GM19240 (cell line): ENCODE measurements at regions not wholly inside any gene's neighbourhood (a gene's known extent, or its start where the extent isn't known, plus 50 kb on each side); places are given as distances from the start of the nearest gene placed in this dataset.

Source experiments
- DNase-seq: peaks from one replicate; pipeline ENCODE4 v3.0.0; 2011; ENCODE audit warnings: low spot score; ENCODE audit not compliant: insufficient read length

DNA sequence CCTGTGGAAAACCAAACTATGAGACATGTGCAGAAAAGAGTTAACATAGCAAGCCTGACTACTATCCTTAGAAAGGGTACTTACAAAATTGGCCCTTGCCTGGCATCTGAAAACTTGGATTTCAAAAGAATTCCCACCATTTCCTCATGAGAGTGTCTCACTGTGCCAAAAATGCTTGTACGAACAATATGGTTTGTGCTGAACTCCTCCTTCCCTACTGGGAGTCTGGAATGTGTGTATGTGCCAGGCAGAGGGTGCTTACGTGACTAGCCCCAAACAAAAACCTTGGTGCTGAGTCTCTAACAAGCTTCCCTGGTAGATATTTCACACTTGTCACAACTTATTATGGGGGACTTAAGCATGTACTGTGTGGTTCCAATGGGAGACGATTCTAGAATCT lies 81.7 kb upstream of the GIMD1 start:
- DNase-seq, result no peak

DNA sequence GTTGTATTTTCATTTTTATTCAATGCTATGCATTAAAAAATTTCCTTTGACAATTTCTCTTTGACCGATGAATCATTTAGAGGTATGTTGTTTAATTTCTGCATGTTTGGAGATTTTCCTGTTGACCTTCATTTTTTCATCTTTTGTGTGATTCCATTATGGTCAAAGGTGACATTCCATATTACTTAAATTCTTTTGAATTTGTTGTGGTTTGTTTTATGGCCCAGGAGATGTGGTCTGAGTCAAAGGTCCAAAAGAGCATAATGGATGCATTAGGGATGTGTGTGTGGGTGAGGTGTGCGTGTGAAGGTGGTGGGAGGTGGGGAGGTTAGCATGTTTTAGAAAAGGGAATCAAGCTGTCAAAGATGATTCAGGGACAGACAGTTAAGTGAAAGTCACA lies 76.0 kb upstream of the GIMD1 start:
- DNase-seq, result no peak

DNA sequence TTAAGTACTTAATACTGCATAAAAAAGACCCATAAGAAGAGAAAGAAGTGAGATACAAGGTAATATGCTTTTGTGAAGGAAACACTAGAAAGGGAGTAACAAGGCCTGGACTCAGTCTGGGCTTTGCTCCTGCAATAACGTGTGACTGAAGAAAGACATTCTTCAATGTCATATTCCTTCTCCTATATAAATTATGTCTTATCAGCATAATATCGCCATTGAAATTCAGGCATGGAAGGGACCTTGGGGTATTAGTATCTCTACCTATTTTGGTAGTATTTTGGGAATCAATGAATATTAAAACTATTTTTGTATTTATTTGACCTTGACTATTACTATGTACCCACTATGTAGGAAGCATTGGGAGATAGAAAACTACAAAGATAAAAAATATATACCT lies 62.2 kb upstream of the GIMD1 start:
- DNase-seq, result no peak

DNA sequence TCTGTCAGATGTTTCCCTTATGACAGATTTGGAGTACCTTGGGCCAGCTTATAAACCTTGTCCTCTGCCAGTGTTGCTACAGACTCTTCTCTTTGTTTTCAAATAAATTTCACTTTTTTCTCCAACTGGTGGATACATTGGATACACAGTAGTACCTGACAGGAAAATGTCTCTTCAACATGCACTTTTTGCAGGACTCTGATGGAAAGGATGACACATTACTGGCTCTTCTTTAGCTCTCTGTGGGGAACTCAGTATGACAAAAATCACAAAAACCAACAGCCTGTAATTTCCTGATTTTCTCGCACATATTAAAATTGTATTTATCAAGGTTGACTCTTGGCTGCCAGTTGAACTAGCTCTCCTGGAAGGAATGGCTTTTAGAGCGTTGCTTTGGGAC lies 61.3 kb upstream of the GIMD1 start:
- DNase-seq, result no peak

DNA sequence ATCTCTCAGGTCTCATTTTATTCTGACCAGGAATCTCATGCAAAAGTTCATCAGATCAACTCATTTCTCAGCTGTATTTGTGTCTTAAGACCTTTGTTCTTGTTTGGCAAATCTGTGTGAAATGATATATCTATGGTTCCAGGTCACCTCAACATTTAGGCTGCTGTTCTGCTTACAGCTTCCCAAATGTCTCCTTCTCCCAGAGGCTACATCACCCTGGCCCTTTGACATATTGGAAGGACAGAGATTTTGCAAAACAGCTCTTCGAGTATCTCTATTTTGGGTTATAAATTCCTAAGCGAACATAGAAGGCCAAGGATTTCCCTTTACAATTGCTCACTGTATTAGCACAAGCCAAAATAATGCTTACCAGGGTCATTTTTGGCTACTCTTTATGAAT lies 57.5 kb upstream of the GIMD1 start:
- DNase-seq, result no peak

DNA sequence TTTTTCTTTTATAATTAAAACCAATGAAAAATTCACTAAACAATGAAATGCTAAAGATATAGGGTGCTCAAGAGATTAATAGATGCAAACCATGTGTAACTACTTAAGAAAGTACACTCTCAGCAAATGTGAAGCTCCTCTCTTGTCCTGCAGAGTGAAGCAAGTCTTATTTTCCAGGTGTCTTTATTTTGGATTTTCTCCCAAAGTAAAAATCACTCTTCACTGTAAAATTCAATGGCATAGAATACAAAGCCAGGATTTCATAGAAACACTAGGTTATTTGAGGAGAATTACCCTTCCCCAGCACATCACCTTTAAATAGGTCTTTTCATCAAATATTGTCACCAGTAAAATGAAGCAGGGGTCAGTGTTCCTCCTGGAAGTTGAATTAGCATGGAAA lies 57.0 kb upstream of the GIMD1 start:
- no peak for DNase-seq

DNA sequence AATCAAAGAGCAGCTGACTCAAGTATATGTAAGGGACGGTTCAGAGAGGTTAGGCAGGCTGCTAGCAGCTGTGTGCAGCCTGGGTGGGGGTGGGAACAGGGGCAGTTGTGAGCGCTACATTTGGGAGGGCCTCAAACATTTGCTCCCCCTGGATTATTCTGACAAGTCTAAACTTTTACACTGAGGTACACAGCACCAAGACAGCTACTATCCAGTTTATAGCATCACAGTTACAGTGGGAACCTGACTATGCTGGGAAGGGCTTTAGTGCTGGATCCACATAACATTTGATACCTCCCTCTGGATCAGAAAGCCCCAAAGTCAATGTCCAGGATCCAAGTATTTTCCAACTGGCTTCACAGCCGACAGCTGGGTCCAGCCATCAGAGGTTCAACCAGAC lies 55.8 kb upstream of the GIMD1 start:
- DNase-seq, result no peak

DNA sequence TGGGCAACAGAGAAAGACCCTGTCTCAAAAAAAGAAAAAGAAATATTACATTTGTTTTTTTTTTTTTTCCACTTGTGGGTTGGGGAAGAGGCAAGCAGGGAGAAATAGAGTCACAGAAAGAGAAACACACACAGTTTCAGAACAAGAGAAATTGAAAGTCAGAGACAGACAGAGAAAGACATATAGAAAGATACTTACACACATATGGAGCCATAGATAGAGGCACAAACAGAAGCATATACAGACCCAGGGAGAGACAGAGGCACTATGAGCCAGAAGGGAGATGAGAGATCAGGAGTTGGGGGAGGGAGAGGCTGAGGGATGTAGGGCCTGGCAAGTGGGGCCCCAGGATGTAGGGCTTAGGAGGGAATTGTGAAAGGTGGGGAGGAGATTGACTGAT lies 55.2 kb upstream of the GIMD1 start:
- no peak for DNase-seq

DNA sequence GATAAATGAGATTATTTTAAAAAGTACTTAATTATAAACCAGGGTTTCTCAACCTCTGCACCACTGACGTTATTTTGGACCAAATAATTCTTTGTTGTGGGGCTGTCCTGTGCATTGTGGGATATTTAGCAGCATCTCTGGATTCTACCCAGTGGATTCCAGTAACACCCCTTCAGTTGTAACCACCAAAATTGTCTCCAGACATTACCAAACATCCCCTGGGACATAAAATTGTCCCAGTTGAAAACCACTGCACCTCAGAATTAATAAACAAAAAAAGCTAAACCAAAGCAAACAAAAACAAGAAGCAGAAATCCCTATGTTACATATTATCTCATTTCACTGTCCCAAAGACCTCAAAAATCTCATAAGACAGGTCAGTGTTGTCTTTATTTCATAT lies 54.2 kb upstream of the GIMD1 start:
- DNase-seq, result no peak

DNA sequence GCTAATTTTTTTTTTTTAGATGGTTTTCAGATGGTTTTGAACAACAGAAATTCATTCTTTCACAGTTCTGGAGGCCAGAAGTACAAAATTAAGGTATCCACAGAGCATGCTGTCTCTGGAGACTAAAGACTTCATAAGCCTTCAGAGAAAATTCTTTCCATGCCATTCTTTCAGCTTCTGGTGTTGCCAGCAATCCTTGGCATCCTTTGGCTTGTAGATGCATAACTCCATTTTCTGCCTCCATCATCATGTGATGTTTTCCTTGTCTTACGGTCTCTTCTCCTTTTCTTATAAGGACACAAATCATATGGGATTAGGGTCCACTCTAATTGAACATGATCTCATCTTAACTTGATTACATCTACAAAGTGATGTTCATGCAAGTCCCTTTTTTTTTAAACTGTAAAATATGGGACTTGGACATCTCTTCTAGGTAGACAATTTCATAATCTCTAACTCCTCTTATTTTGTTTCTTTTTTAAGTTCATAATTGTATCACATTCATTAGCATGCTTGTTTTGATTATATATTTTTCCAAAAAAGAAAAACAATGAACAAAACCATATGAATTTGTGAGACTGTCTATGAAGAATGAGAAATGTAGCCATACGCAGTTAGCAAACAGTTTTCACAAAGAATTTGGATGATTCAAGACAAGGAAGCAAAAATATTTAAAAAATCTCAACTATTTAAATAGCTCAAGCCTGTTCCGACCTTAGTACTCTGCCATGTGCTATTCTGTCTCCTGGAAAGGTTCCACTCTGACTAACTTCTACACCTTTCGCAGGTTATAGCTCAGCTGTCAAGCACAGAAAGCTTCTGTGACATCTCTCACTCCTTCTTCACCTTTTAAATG lies 53.1 kb upstream of the GIMD1 start:
- DNase-seq, result no peak

DNA sequence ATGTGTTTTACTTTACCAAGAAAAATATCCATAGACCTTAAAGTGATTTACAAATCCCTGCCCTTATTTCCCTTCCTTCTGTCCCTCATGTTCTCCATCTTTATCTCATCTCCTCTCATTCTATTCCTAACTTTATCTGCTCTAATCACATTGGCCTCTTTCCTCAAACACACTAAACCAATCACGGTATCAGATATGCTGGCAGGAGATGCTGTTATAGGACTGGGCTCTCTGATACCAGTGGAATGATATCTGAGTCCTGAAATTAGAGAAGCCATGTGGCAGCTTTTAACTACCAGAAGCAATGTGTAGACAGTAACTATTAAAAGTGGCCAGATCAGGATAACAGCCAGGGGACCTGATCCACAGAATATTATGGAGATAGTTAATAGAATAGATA lies 49.9 kb upstream of the GIMD1 start:
- DNase-seq, result no peak
